GM13976 (cell line): ENCODE measurements at regions not wholly inside any gene's neighbourhood (a gene's known extent, or its start where the extent isn't known, plus 50 kb on each side); places are given as distances from the start of the nearest gene placed in this dataset.

Source experiments
- DNase-seq: peaks from one replicate; pipeline ENCODE4 v3.0.0; 2012; ENCODE audit warnings: low spot score
- CTCF ChIP-seq: IDR thresholded peaks from 2 replicates; pipeline ENCODE4 v1.5.1; 2012; ENCODE audit warnings: borderline replicate concordance, mild to moderate bottlenecking; ENCODE audit not compliant: insufficient read depth; ENCODE audit errors: extremely low read depth, missing control alignments, control extremely low read depth
- in situ Hi-C: fragments of 300-500 bp; cut with MboI; formaldehyde crosslinking; loops from one replicate; pipeline ENCODE4 v1.12.0; 2022; ENCODE audit warnings: low sequenced_read_pairs, mixed read lengths, inconsistent platforms; ENCODE audit not compliant: unreplicated experiment

DNA sequence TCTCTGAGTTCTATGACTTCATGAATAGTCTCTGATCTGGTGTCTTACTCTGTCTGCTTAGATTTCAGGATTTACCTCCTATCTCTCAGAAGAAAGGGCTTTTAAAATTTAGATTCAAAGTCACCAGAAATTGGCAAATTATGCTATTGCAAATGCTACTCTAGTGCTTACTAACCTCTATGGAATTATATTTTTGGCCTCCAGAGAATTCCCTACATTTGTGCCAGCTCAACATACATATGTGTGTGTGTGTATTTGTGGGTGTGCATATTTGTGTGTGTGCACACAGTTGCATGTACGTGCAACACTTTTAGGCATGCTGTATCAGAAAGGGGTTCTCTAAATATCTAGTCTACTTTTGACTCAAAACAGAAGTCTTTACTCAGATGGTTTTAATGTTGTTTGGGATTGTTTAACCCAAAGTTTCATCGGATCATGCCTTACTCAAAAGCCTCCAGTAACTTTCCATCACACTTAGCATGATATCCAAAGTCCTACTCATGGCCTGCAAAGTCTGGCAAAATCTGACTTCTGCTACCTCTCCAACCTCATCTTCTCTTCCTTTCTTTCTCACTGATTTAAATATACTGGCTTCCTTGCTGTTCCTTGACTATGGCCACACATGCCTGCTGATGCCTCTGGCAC is 147.6 kb upstream of the NR3C1 start:
- no peak for TF ChIP-seq CTCF
- DNase-seq = no peak
- in situ Hi-C loops = no loop called here

- TF ChIP-seq CTCF = no peak
- in situ Hi-C loops = no loop called here
- no peak for DNase-seq
Measured at GRCh38 chr5:143547342-143547741, 143.9 kb upstream of the NR3C1 start.

- DNase-seq = no peak
- in situ Hi-C loops = no loop called here
- TF ChIP-seq CTCF = no peak
Measured at GRCh38 chr5:143546394-143546793, 142.9 kb upstream of the NR3C1 start.

- in situ Hi-C loops = no loop called here
- DNase-seq = no peak
- no peak for TF ChIP-seq CTCF
Measured at GRCh38 chr5:143544606-143545005, 141.1 kb upstream of the NR3C1 start.

- DNase-seq = no peak
- in situ Hi-C loops = no loop called here
- TF ChIP-seq CTCF = no peak
Measured at GRCh38 chr5:143543358-143544255, 140.1 kb upstream of the NR3C1 start.

GRCh38 chr5:143542798-143543144 is 139.3 kb upstream of the NR3C1 start:
- no peak for DNase-seq
- TF ChIP-seq CTCF = no peak
- in situ Hi-C loops = no loop called here
